ENCODE measurements at regions not wholly inside any gene's neighbourhood (a gene's known extent, or its start where the extent isn't known, plus 50 kb on each side); places are given as distances from the start of the nearest gene placed in this dataset.

GRCh38 chr3:59443618-59444293, 393.9 kb upstream of the CFAP20DC start:
- Histone ChIP-seq H3K9ac (ENCODE audit: control insufficient read depth, insufficient read depth, low read length) (peak overlapping the region; percentile 49), H3K36me3 (ENCODE audit: control insufficient read depth in 2 of 2, insufficient read depth in 2 of 2, low read length in 1 of 2) (no peaks in the 10 kb centered on the region), H3K4me3 (no peak overlapping the region), H4K20me1 (ENCODE audit: control insufficient read depth, insufficient read depth) (no peaks in the 10 kb centered on the region), H3K27me3 (replicated peaks in 1 of 2; ENCODE audit: control insufficient read depth in 2 of 2, insufficient read depth in 2 of 2, low read length in 1 of 2) (no peaks in the 10 kb centered on the region), H3K79me2 (ENCODE audit: control insufficient read depth, insufficient read depth, low read length) (no peaks in the 10 kb centered on the region), H2AFZ (ENCODE audit: control insufficient read depth, low read depth, low read length) (peak overlapping the region; percentile 64), H3K27ac (ENCODE audit: control insufficient read depth, insufficient read depth) (peak overlapping the region; percentile 72), H3K4me1 (ENCODE audit: control insufficient read depth, insufficient read depth, low read length) (peaks cover 8% of the 10 kb centered on the region), H3K4me2 (ENCODE audit: control insufficient read depth, insufficient read depth) (peak overlapping the region; percentile 31; the same call in 1 of the 2 replicates), H3K9me3 (replicated peaks; ENCODE audit: control insufficient read depth, insufficient read depth, low read length) (no peaks in the 10 kb centered on the region)
- in situ Hi-C loops (cut with MboI), result no loop called here
- peak; percentile 52 for ATAC-seq
- WGBS (ENCODE audit: insufficient coverage, insufficient replicate concordance, low lambda C conversion rate, missing lambda C conversion rate), result 40% methylated on average over 6 of the region's 6 CpGs
- SMC1A ChIA-PET (ENCODE audit: uncharacterized antibody, unreplicated experiment), result interaction anchor here (0.7 to 5.7 kb wide), 38 partner anchors 8 to 413 kb away, joined by 3 to 35 read pairs (median 5); no protein-coding TSS in a partner anchor
- intact Hi-C loops (cut with micrococcal nuclease; ENCODE audit: unreplicated experiment), result no loop called here
- CTCF ChIA-PET, result interaction anchor here (0.6 to 2.8 kb wide), 14 partner anchors 8 to 1427 kb away, joined by 3 to 12 read pairs (median 3); no protein-coding TSS in a partner anchor
- TF ChIP-seq ZBED1 (IDR thresholded peaks at IDR 0.05; ENCODE audit: borderline replicate concordance) (0 out of 2 replicates have a peak, but pooled peaks have one; percentile 18), CBFB (IDR thresholded peaks at IDR 0.05; ENCODE audit: low read depth) (no peak), NFIC (IDR thresholded peaks at IDR 0.05; ENCODE audit: low read depth, low read length) (no peak)
- no peak for FAIRE-seq
- no peak for DNase-seq (ENCODE audit: low read depth, low spot score)
- TSS peak; percentile 98 for BruUV-seq (replicated peaks)
- POLR2A ChIA-PET, result interaction anchor here (0.7 to 1.5 kb wide), 5 partner anchors 8 to 121 kb away, joined by 3 to 6 read pairs (median 3); no protein-coding TSS in a partner anchor
- RAD21 ChIA-PET (ENCODE audit: unreplicated experiment), result interaction anchor here (1.1 to 4.9 kb wide), 15 partner anchors 8 to 208 kb away, joined by 3 to 40 read pairs (median 5); no protein-coding TSS in a partner anchor

DNA sequence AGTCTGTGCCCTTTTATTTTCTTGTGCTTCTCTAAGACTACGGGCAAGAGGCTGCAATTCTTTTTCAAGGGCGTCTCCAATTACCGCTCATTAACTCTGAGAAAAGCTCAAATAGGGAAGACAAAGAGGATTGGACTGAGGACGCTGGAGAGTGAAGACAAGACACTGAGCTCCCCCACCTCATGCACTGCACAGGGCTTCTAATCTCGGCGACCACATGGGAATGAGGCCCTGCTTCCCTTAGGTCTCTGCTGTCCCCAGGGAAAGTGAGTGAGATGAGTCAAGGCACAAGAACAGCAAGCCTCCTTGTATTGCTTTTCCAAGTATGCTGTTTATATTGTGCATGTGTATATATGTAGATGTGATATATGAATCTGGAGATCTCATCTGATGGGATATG, 392.2 kb upstream of the CFAP20DC start:
- ChIA-PET POLR2A (no interaction called here), SMC1A (ENCODE audit: uncharacterized antibody, unreplicated experiment) (interaction anchor here (0.6 to 5.7 kb wide), 10 partner anchors 10 to 290 kb away, joined by 3 to 35 read pairs (median 8); no protein-coding TSS in a partner anchor), RAD21 (ENCODE audit: unreplicated experiment) (interaction anchor here (1.0 to 4.9 kb wide), 4 partner anchors 15 to 130 kb away, joined by 3 to 40 read pairs (median 4); no protein-coding TSS in a partner anchor), CTCF (interaction anchor here (1.4 to 2.2 kb wide), 2 partner anchors 56 to 230 kb away, joined by 4 to 8 read pairs; no protein-coding TSS in a partner anchor)
- no peaks in the 10 kb centered on the region for H3K36me3 ChIP-seq (ENCODE audit: control insufficient read depth in 2 of 2, insufficient read depth in 2 of 2, low read length in 1 of 2)
- 75% methylated on average over 6 of the region's 6 CpGs for WGBS (ENCODE audit: insufficient coverage, insufficient replicate concordance, low lambda C conversion rate, missing lambda C conversion rate)
- no peaks in the 10 kb centered on the region for H4K20me1 ChIP-seq (ENCODE audit: control insufficient read depth, insufficient read depth)
- no peaks in the 10 kb centered on the region for H3K27me3 ChIP-seq (replicated peaks in 1 of 2; ENCODE audit: control insufficient read depth in 2 of 2, insufficient read depth in 2 of 2, low read length in 1 of 2)
- no peaks in the 10 kb centered on the region for H3K9me3 ChIP-seq (replicated peaks; ENCODE audit: control insufficient read depth, insufficient read depth, low read length)
- no peak overlapping the region for H2AFZ ChIP-seq (ENCODE audit: control insufficient read depth, low read depth, low read length)
- peaks cover 8% of the 10 kb centered on the region for H3K4me1 ChIP-seq (ENCODE audit: control insufficient read depth, insufficient read depth, low read length)
- H3K4me2 ChIP-seq (ENCODE audit: control insufficient read depth, insufficient read depth), result no peak overlapping the region
- BruUV-seq (replicated peaks), result no TSS peak
- H3K9ac ChIP-seq (ENCODE audit: control insufficient read depth, insufficient read depth, low read length), result no peak overlapping the region
- intact Hi-C loops (cut with micrococcal nuclease; ENCODE audit: unreplicated experiment) (no loop called here), in situ Hi-C loops (cut with MboI) (no loop called here)
- ATAC-seq (no peak), FAIRE-seq (no peak), DNase-seq (ENCODE audit: low read depth, low spot score) (no peak)
- H3K79me2 ChIP-seq (ENCODE audit: control insufficient read depth, insufficient read depth, low read length), result no peaks in the 10 kb centered on the region
- H3K27ac ChIP-seq (ENCODE audit: control insufficient read depth, insufficient read depth), result no peak overlapping the region
- H3K4me3 ChIP-seq, result no peak overlapping the region
- no peak for TF ChIP-seq ETV6 (conservative IDR thresholded peaks at IDR 0.05 in 1 of 2, IDR thresholded peaks at IDR 0.05 in 1 of 2; ENCODE audit: borderline replicate concordance in 1 of 2, low read depth in 1 of 2)
- no peak for TF ChIP-seq RCOR1 (conservative IDR thresholded peaks at IDR 0.05; ENCODE audit: low read depth, low read length)
- TF ChIP-seq, protein P1, sequence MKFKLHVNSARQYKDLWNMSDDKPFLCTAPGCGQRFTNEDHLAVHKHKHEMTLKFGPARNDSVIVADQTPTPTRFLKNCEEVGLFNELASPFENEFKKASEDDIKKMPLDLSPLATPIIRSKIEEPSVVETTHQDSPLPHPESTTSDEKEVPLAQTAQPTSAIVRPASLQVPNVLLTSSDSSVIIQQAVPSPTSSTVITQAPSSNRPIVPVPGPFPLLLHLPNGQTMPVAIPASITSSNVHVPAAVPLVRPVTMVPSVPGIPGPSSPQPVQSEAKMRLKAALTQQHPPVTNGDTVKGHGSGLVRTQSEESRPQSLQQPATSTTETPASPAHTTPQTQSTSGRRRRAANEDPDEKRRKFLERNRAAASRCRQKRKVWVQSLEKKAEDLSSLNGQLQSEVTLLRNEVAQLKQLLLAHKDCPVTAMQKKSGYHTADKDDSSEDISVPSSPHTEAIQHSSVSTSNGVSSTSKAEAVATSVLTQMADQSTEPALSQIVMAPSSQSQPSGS (IDR thresholded peaks at IDR 0.05; ENCODE audit: low read length), result no peak
- TF ChIP-seq, protein P2, sequence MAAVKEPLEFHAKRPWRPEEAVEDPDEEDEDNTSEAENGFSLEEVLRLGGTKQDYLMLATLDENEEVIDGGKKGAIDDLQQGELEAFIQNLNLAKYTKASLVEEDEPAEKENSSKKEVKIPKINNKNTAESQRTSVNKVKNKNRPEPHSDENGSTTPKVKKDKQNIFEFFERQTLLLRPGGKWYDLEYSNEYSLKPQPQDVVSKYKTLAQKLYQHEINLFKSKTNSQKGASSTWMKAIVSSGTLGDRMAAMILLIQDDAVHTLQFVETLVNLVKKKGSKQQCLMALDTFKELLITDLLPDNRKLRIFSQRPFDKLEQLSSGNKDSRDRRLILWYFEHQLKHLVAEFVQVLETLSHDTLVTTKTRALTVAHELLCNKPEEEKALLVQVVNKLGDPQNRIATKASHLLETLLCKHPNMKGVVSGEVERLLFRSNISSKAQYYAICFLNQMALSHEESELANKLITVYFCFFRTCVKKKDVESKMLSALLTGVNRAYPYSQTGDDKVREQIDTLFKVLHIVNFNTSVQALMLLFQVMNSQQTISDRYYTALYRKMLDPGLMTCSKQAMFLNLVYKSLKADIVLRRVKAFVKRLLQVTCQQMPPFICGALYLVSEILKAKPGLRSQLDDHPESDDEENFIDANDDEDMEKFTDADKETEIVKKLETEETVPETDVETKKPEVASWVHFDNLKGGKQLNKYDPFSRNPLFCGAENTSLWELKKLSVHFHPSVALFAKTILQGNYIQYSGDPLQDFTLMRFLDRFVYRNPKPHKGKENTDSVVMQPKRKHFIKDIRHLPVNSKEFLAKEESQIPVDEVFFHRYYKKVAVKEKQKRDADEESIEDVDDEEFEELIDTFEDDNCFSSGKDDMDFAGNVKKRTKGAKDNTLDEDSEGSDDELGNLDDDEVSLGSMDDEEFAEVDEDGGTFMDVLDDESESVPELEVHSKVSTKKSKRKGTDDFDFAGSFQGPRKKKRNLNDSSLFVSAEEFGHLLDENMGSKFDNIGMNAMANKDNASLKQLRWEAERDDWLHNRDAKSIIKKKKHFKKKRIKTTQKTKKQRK (IDR thresholded peaks at IDR 0.05; ENCODE audit: low read depth, low read length), result no peak
- TF ChIP-seq SPI1 (IDR thresholded peaks at IDR 0.05; ENCODE audit: borderline replicate concordance, insufficient read depth, low read depth, low read length), result no peak
